H1 (cell line): ENCODE measurements at regions not wholly inside any gene's neighbourhood (a gene's known extent, or its start where the extent isn't known, plus 50 kb on each side); places are given as distances from the start of the nearest gene placed in this dataset.

Source experiments
- CTCF ChIA-PET: fragments of 300-600 bp; sonication (Branson Sonifier 250); formaldehyde crosslinking; loops from one replicate; lab custom pipeline; 2021; ENCODE audit not compliant: partially characterized antibody; lab: Charles Lee
- POLR2A ChIA-PET: fragments of 300-600 bp; sonication (Branson Sonifier 250); formaldehyde crosslinking; loops from one replicate; lab custom pipeline; 2021; ENCODE audit warnings: inconsistent platforms; ENCODE audit not compliant: partially characterized antibody; lab: Charles Lee
- DNase-seq, 2 experiments: peaks; one replicate each; pipeline versions ENCODE4 v3.0.0 to v3.0.0-alpha.2; 2010 to 2022; ENCODE audit warnings: low spot score in 2 of 2, low read depth in 1 of 2, mixed read lengths in 1 of 2
- FAIRE-seq: peaks from 2 replicates; lab custom pipeline; 2011; peaks lifted over from hg19 to GRCh38; lab: Jason Lieb, UNC
- H2AFZ ChIP-seq: 2 replicates; pipeline ENCODE4 v1.8.1; 2012; ENCODE audit warnings: low read length, inconsistent platforms
- H2AK5ac ChIP-seq: 2 replicates; pipeline ENCODE4 v1.6.1; 2013; ENCODE audit warnings: low read depth, low read length
- H2BK120ac ChIP-seq: replicated peaks from 2 replicates; pipeline ENCODE3; 2013; ENCODE audit warnings: low read depth, low read length, inconsistent platforms
- H2BK12ac ChIP-seq: 2 replicates; pipeline ENCODE4 v1.6.1; 2013; ENCODE audit warnings: low read depth, low read length
- H2BK15ac ChIP-seq: 2 replicates; pipeline ENCODE4 v1.6.1; 2013; ENCODE audit warnings: low read length
- H2BK20ac ChIP-seq: 2 replicates; pipeline ENCODE4 v1.6.1; 2013; ENCODE audit warnings: low read length
- H2BK5ac ChIP-seq: 2 replicates; pipeline ENCODE4 v1.6.1; 2013; ENCODE audit warnings: low read depth, low read length
- H3K14ac ChIP-seq: 2 replicates; pipeline ENCODE4 v1.6.1; 2013; ENCODE audit warnings: inconsistent platforms; ENCODE audit not compliant: insufficient read length
- H3K18ac ChIP-seq: 2 replicates; pipeline ENCODE4 v1.6.1; 2013; ENCODE audit warnings: low read length; ENCODE audit errors: extremely low read depth
- H3K23ac ChIP-seq: 2 replicates; pipeline ENCODE4 v1.6.1; 2013; ENCODE audit warnings: inconsistent platforms; ENCODE audit not compliant: insufficient read length
- H3K23me2 ChIP-seq: 2 replicates; pipeline ENCODE4 v1.6.1; 2013; ENCODE audit warnings: low read depth, low read length
- H3K27ac ChIP-seq: 2 replicates; pipeline ENCODE4 v1.6.1; 2011; ENCODE audit warnings: low read depth, low read length, inconsistent platforms
- H3K27me3 ChIP-seq, 4 experiments: replicated peaks in 1 of 4; 1 replicate in 1 of 4; 2 replicates in 3 of 4; pipeline versions ENCODE4 v1.6.1 to v1.8.1; 2011 to 2013; ENCODE audit warnings: low read length in 3 of 4, mild to moderate bottlenecking in 3 of 4, inconsistent platforms in 2 of 4, mixed read lengths in 2 of 4, moderate library complexity in 1 of 4; ENCODE audit not compliant: control insufficient read depth in 3 of 4, insufficient read depth in 3 of 4; ENCODE audit errors: extremely low read depth in 1 of 4
- H3K36me3 ChIP-seq, 4 experiments: 2 replicates each; pipeline versions ENCODE4 v1.6.1 to v1.8.1; 2011 to 2013; ENCODE audit warnings: mild to moderate bottlenecking in 4 of 4, low read length in 3 of 4, moderate library complexity in 2 of 4, control low read depth in 1 of 4, inconsistent platforms in 1 of 4; ENCODE audit not compliant: insufficient read depth in 4 of 4, control insufficient read depth in 2 of 4
- H3K4ac ChIP-seq: replicated peaks from 2 replicates; pipeline ENCODE3; 2013; ENCODE audit warnings: low read length, low read depth, mixed read lengths, inconsistent platforms; ENCODE audit not compliant: insufficient read length
- H3K4me1 ChIP-seq, 4 experiments: replicated peaks in 1 of 4; 1 replicate in 1 of 4; 2 replicates in 3 of 4; pipeline versions ENCODE4 v1.6.1 to v1.8.1; 2011 to 2013; ENCODE audit warnings: low read length in 3 of 4, inconsistent platforms in 2 of 4, mixed read lengths in 1 of 4; ENCODE audit not compliant: insufficient read depth in 4 of 4, control insufficient read depth in 3 of 4
- H3K4me2 ChIP-seq, 2 experiments: 2 replicates each; pipeline versions ENCODE4 v1.6.1 to v1.8.1; 2011 to 2013; ENCODE audit warnings: low read depth in 2 of 2, low read length in 2 of 2, control low read depth in 1 of 2, inconsistent platforms in 1 of 2, mild to moderate bottlenecking in 1 of 2; ENCODE audit not compliant: insufficient read depth in 1 of 2
- H3K4me3 ChIP-seq, 4 experiments: fragments of 200-600, 300-600 bp in 1 of 4; sonication (generic), shearing (Covaris generic), sonication (Bioruptor Twin) in 1 of 4; 2 replicates each; pipeline versions ENCODE4 v1.5.1 to v1.8.1; 2011 to 2016; ENCODE audit warnings: low read length in 4 of 4, low read depth in 3 of 4, control low read depth in 2 of 4, inconsistent platforms in 2 of 4, mild to moderate bottlenecking in 2 of 4, mixed read lengths in 1 of 4, moderate library complexity in 1 of 4; ENCODE audit not compliant: insufficient read depth in 2 of 4; ENCODE audit errors: extremely low read depth in 1 of 4
- H3K56ac ChIP-seq: replicated peaks from 2 replicates; pipeline ENCODE3; 2013; ENCODE audit warnings: low read depth, mild to moderate bottlenecking, mixed read lengths, low read length, inconsistent platforms; ENCODE audit not compliant: insufficient read length
- H3K79me1 ChIP-seq: 2 replicates; pipeline ENCODE4 v1.6.1; 2013; ENCODE audit warnings: low read depth, low read length, control low read depth
- H3K79me2 ChIP-seq, 2 experiments: 2 replicates each; pipeline versions ENCODE4 v1.6.1 to v1.8.1; 2012 to 2013; ENCODE audit warnings: low read length in 2 of 2, mild to moderate bottlenecking in 2 of 2, inconsistent platforms in 1 of 2; ENCODE audit not compliant: insufficient read depth in 2 of 2, control insufficient read depth in 1 of 2
- H3K9ac ChIP-seq, 4 experiments: replicated peaks in 1 of 4; 1 replicate in 1 of 4; 2 replicates in 3 of 4; pipeline versions ENCODE4 v1.6.1 to v1.8.1; 2011 to 2013; ENCODE audit warnings: low read depth in 3 of 4, low read length in 3 of 4, control low read depth in 2 of 4, mild to moderate bottlenecking in 2 of 4, moderate library complexity in 2 of 4, inconsistent platforms in 1 of 4; ENCODE audit errors: extremely low read depth in 1 of 4
- H3K9me3 ChIP-seq, 2 experiments: 2 replicates each; pipeline versions ENCODE4 v1.6.1 to v1.8.1; 2012 to 2013; ENCODE audit warnings: mild to moderate bottlenecking in 2 of 2, moderate library complexity in 2 of 2, control low read depth in 1 of 2, inconsistent platforms in 1 of 2, low read depth in 1 of 2, low read length in 1 of 2, mixed read lengths in 1 of 2; ENCODE audit not compliant: insufficient read depth in 2 of 2
- H4K20me1 ChIP-seq, 2 experiments: replicated peaks in 1 of 2; 2 replicates each; pipeline versions ENCODE3 to v1.8.1; 2011 to 2013; ENCODE audit warnings: inconsistent platforms in 2 of 2, low read length in 2 of 2, mild to moderate bottlenecking in 1 of 2; ENCODE audit not compliant: insufficient read depth in 2 of 2, control insufficient read depth in 1 of 2
- H4K5ac ChIP-seq: 2 replicates; pipeline ENCODE4 v1.6.1; 2013; ENCODE audit warnings: low read length, low read depth, mixed read lengths, inconsistent platforms; ENCODE audit not compliant: insufficient read length
- H4K8ac ChIP-seq: 2 replicates; pipeline ENCODE4 v1.8.0; 2013; ENCODE audit warnings: mild to moderate bottlenecking, moderate library complexity, low read length, inconsistent platforms; ENCODE audit not compliant: insufficient read depth; ENCODE audit errors: extremely low read depth
- H4K91ac ChIP-seq: replicated peaks from 2 replicates; pipeline ENCODE3; 2013; ENCODE audit warnings: low read length, mixed read lengths, inconsistent platforms; ENCODE audit not compliant: insufficient read length
- CTBP2 ChIP-seq: IDR thresholded peaks from 2 replicates; pipeline ENCODE4 v1.7.0; 2011; ENCODE audit warnings: borderline replicate concordance, mild to moderate bottlenecking, moderate library complexity, mixed read lengths, low read length; ENCODE audit not compliant: insufficient read depth, insufficient read length
- GTF2F1 ChIP-seq: IDR thresholded peaks from 2 replicates; pipeline ENCODE4 v1.6.1; 2012; ENCODE audit warnings: low read depth, low read length, improper control_type of control experiment, borderline replicate concordance
- HDAC2 ChIP-seq, 2 experiments: fragments of 300-600 bp in 1 of 2; sonication (generic) in 1 of 2; IDR thresholded peaks; 2 replicates each; pipeline ENCODE4 v1.6.1; 2011 to 2012; ENCODE audit warnings: low read depth in 2 of 2, low read length in 2 of 2, mild to moderate bottlenecking in 2 of 2, moderate library complexity in 2 of 2, borderline replicate concordance in 1 of 2, inconsistent platforms in 1 of 2
- ZNF274 ChIP-seq: IDR thresholded peaks from 2 replicates; pipeline ENCODE4 v1.7.0; 2012; ENCODE audit warnings: low read length, borderline replicate concordance; ENCODE audit errors: extremely low read depth
- WGBS, 2 experiments: shearing (Covaris generic) in 1 of 2; methylation state at CpG; one replicate each; pipeline versions ENCODE4 v1.1.6 to v1.1.7; 2013 to 2015; ENCODE audit warnings: low lambda C conversion rate in 2 of 2, mixed read lengths in 2 of 2, inconsistent platforms in 1 of 2, low coverage in 1 of 2, missing lambda C conversion rate in 1 of 2; ENCODE audit not compliant: insufficient replicate concordance in 2 of 2, insufficient coverage in 1 of 2, insufficient read length in 1 of 2; ENCODE audit errors: extremely low coverage in 1 of 2, missing lambda C conversion rate in 1 of 2; 5-methylcytosine and 5-hydroxymethylcytosine counted together

- Histone ChIP-seq H3K56ac (no peak overlapping the region), H4K5ac (no peak overlapping the region), H3K4me3 (no peak overlapping the region), H3K9ac (no peak overlapping the region), H3K36me3 (no peaks in the 10 kb centered on the region), H4K91ac (no peak overlapping the region), H2AK5ac (no peak overlapping the region), H3K4ac (no peak overlapping the region), H3K79me1 (no peaks in the 10 kb centered on the region), H3K79me2 (no peaks in the 10 kb centered on the region), H2AFZ (no peak overlapping the region), H3K4me2 (no peak overlapping the region), H3K27me3 (peaks cover 0 to 2% (median under 1%) of the 10 kb centered on the region in 4 experiments; a peak in 3 of 7 replicates), H4K20me1 (no peaks in the 10 kb centered on the region), H3K14ac (no peak overlapping the region), H2BK5ac (no peak overlapping the region), H3K9me3 (no peaks in the 10 kb centered on the region), H4K8ac (no peak overlapping the region), H2BK15ac (no peak overlapping the region), H3K18ac (no peak overlapping the region), H3K27ac (no peak overlapping the region), H2BK20ac (no peak overlapping the region), H3K4me1 (peaks cover 2 to 23% (median 12%) of the 10 kb centered on the region in 4 experiments; a peak in 5 of 7 replicates), H2BK120ac (no peak overlapping the region), H2BK12ac (no peak overlapping the region), H3K23me2 (no peaks in the 10 kb centered on the region), H3K23ac (no peak overlapping the region)
- 95% methylated on average over 2 of the region's 2 CpGs; no CpG with 5 or more reads in 1 of the 2 experiments for WGBS, 2 experiments
- no peak for FAIRE-seq
- POLR2A ChIA-PET, result no interaction called here
- no peak for DNase-seq
- CTCF ChIA-PET, result interaction anchor here (0.5 to 0.6 kb wide), 2 partner anchors 14 to 82 kb away, joined by 3 read pairs; no protein-coding TSS in a partner anchor
- TF ChIP-seq CTBP2 (no peak), ZNF274 (no peak), HDAC2 (IDR thresholded peaks at IDR 0.05; ENCODE audit: borderline replicate concordance in 1 of 2, low read depth in 2 of 2, low read length in 2 of 2) (no peak), GTF2F1 (no peak)
- TF ChIP-seq, all 59 proteins: peak for 0
Observed at GRCh38 chr13:59584101-59584500, 579.6 kb downstream of the DIAPH3 start.
